GM19372 (cell line): ENCODE measurements at regions not wholly inside any gene's neighbourhood (a gene's known extent, or its start where the extent isn't known, plus 50 kb on each side); places are given as distances from the start of the nearest gene placed in this dataset.
"Not testable (repeated sequence)": the region's sequence is repeated elsewhere in the genome, so short reads cannot be mapped to it uniquely, and the experiment has no call there.

Experiments
- ATAC-seq: cut with Tn5 transposase; IDR thresholded peaks from one replicate; pipeline ENCODE4 v1.9.1; 2021; ENCODE audit warnings: mild to moderate bottlenecking, low read depth, moderate library complexity; ENCODE audit not compliant: unreplicated experiment

GRCh38 chr12:127455347-127456265 lies 811.4 kb upstream of the TMEM132C start:
- ATAC-seq, result no peak

DNA sequence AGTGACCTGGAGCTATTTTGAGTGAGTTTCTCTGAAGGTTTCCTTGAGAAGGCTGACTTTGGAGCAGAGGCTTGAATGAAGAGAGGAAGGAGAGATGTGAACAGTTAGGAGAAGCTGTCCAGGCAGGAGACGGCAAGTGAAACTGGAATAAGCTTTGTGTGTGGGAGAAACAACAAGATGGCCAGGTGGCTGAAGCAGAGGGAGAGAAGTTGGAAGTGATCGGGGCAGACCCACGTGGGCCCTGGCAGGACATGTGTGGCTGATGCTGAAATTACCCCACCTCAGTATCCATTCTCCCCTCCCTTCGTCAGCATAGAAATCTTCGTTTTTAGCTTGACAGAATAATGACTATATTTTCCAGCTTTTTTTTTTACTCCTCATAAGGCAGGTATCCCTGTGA lies 809.2 kb upstream of the TMEM132C start:
- no peak for ATAC-seq

DNA sequence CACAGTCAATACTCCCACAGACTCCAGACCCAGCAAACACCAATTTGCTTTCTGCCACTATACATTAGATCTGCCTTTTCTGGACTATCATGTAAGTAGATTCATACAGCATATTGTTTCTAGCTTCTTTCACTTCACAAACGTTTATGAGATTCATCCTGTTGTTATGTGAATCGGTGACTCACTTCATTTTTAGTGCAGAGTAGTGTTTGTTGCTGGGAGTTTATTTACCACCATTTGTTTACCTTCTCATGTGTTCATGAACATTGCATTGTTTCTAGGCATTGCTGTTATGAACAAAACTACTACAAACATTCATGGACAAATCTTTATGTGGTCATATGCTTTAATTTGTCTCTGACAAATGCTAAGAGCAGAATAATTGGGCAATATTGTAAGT lies 807.8 kb upstream of the TMEM132C start:
- no peak for ATAC-seq

DNA sequence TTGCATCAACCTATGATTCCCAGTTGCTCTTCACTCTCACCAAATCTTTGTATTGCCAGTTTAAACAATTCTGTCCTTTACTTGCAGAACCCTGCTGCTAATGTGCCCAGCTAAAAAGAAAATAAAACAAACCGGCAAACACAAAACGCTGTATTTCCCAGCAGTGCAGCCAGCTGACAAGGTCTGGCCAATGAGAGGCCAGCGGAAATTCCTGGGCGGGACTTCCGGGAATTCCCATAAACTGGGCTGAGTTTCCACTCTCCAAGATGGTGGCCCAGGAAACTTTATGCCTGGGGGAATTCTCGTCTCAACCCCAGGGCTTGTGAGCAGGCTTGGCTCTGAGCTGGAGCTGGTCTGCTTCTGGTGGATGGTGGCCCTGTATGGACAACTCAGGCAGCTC lies 807.3 kb upstream of the TMEM132C start:
- ATAC-seq, result no peak

- ATAC-seq, result no peak
Observed at GRCh38 chr12:127463237-127463636, 803.7 kb upstream of the TMEM132C start.

DNA sequence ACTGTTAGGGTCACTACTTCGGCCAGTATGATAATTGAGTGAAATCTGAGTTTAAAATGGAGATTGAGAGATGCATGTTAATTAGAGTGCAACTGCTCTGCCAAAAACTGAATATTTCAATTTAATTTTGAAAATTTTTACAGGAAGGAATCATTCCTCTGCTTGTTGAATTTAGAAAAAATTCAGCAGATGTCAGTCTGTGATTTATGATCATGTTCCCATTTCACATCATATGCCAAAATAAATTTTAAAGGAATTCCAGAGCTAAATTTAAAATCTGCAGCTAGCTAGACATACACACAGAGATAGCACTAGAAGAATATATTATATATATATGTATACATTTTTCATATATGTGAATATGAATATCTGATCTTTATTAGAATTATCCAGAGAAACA lies 797.6 kb upstream of the TMEM132C start:
- ATAC-seq, result no peak

DNA sequence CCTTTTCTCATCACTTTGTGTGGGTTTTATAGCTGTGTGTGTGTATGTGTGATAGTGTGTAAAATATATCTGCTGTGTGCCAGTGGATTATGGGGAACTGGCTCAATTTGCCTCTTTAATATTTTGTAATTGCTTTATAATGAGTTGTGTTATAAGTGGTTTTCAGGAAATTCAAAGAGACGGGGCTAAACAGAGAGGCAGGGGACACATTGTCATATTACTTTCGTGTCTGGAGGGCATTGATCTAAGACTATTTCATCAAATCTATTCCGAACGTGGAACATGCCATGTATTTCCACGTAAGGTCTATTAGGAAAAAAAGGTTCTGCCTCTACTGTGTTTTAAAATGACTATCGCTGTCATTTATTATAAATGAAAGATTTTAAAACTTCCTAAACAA lies 793.2 kb upstream of the TMEM132C start:
- ATAC-seq, result no peak

DNA sequence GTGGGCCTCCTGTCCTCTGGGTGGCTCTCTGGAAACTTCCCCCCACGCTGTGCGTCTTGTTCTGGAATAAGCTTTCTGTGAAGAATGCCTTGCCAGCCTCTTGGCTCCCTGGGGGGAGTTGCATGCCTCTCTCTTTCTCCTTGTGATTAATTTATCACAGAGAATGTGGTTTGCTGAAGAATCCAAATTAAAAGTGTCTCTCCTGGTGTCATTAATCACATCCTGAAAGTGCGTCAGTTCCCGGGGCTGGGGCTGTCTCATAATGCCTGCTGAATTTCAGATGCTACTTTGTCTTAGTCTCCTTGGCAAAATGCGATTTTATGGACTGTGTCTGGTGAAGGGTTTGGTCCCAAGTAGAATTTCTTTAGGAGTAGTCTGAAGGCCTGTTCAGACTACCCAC lies 787.7 kb upstream of the TMEM132C start:
- ATAC-seq, result no peak

DNA sequence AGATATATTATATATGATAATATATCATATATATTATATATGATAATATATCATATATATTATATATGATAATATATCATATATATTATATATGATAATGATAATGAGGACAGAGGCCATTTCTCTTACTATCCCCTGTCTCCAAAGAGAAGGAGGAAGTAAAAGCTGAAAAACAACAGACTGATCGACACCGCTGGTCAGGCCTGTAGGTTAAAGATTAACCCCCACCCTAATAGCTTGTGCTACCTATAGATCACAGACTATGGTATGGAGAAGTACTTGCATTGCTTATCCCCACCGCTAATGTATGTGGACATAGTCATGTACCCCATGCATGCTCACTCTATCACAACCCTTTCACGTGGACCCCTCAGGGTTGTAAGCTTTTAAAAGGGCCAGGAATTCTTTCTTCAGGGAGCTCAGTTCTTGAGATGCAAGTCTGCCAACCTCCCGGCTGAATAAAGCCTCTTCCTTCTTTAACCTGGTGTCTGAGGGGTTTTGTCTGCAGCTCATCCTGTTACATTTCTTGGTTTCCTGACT lies 786.1 kb upstream of the TMEM132C start:
- no peak for ATAC-seq

- no peak for ATAC-seq
Observed at GRCh38 chr12:127482950-127483349, 784.0 kb upstream of the TMEM132C start.

GRCh38 chr12:127485528-127485927 lies 781.4 kb upstream of the TMEM132C start:
- no peak for ATAC-seq

DNA sequence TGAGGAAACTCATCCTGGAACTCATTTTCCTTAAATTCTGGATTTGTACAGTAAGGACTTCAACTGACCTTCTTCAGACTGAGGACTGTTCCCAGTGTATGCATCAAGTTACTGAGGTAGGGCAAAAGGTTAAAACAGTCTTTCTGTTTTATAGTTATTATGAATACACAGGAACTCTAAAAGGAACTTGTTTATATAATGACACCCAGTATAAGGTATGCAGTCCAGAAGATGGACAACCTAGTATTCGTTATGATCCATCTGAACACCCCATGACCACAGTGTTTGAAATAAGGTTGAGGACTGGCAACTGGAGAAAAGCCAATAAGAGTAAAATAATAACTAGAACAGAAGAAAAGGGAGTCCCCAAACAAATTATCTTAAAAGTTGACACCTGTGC lies 779.9 kb upstream of the TMEM132C start:
- ATAC-seq, result no peak

DNA sequence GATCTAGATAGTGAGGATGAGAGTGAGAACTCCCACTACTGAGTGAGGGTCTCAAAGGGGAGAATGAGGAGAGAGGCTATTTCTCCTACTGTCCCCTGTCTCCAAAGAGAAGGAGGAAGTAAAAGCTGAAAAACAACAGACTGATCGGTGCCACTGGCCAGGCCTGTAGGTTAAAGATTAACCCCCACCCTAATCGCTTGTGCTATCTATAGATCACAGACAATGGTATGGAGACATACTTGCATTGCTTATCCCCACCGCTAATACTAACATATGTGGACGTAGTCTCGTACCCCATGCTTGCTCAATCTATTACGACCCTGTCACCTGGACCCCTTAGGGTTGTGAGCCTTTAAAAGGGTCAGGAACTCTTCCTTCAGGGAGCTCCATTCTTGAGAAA lies 777.9 kb upstream of the TMEM132C start:
- peak; percentile 55 for ATAC-seq

DNA sequence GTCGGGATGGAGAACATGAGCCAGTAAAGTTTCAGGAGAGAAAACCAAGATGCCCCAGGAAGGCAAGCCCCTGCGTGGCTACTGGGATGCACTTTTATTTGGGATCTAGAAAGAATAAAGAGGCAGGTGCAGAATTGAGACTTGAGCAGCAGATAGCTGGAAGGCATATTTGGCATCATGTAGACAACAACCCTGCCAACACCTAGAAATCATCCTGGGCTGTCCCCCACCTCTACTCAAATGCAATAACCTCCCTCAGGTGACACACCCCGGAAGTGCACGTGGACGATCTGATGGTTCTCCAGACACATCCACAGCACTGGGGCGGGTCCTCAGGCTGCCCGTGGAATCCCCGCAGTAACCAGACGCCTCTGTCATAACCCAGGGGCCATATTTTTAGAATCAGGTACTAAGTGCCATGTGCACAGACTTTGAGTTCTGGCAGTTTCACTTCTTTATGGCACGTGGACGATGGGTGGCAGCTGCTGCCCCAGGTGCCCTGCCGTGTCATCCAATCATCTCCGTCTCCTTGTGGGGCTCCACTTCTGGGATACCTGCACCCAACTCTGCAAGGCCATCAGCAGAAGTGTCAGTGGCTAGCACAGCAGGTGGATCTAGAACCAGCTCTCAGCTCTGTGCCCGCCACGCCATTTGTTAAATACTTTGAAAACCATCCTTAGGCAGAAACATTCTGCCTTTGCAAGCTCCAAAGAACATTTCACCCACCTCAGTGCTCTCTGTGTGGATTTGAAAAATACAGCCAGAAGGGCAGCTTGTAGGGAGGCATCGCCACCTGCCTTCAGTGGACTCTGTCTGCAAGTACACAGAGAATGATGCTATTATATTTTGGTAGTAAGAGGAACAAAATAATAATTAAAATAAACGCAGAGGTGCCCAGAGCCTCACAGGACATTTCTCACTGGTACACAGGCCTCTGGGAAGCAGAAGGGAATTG lies 771.7 kb upstream of the TMEM132C start:
- no peak for ATAC-seq

GRCh38 chr12:127496255-127496654 lies 770.7 kb upstream of the TMEM132C start:
- ATAC-seq, result no peak

DNA sequence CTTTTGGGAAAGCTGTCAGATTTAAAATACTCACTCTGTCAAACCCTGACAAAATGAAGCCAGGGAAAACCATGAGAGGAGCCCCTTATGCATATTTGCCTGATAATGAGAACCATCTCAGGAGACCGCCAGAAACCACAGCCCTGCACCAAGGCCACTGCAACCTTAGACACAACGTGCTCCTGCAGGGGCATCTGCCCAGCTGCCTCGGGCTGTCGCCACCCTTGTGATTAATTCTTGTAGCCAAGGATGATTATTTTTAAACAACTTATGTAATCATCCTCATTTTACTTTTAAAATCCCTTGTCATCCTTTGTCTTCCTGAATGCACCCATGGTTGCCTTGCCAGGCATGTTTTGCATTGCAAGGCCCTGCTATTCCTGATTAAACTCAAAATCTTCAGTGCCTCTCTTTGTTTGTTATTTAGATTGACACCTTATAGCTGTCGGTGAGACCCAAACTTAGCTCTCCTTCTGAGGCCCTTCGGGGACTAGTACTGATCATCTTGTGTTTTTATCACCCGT lies 766.4 kb upstream of the TMEM132C start:
- ATAC-seq, result no peak

- no peak for ATAC-seq
Observed at GRCh38 chr12:127501916-127502315, 765.1 kb upstream of the TMEM132C start.

DNA sequence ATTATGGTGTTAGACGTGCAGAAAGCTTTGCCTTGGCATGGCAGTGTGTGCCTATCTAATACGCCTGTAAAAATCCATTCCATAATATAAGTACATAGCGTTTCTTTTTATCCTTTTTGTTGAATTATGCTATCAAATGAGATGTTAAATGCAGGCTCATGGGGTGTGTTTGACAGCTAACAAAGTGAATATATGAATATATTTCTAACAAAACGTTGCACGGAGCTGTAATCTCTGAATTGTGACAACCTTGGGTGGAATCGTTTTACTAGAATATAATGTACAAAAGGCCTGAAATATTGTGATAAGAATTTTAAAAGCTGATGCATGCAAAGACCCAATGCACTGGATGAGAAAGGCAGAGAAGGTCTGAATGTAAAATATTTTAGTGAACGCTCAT lies 763.7 kb upstream of the TMEM132C start:
- ATAC-seq, result no peak

GRCh38 chr12:127503996-127504395 lies 763.0 kb upstream of the TMEM132C start:
- not testable (repeated sequence) for ATAC-seq

GRCh38 chr12:127504874-127505273 lies 762.1 kb upstream of the TMEM132C start:
- ATAC-seq, result no peak

DNA sequence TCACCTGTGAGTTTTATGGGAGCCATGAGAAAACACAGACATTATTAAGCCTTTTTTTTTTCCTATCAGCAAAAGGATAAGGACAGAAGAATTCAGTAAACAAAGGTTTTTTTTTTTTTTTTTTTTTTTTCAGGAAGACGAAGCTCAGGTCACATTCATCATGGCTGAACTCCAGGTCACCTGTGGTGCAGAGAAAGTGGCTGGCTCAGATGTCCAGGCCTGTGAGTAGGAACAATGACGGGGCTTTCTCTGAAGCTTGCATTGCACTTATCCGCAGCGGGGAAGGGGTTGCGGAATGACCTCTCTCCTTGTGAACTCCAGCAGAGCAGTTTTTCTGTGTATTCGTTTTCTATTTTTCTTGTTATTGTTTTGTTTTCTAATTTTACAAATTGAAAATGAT lies 759.6 kb upstream of the TMEM132C start:
- ATAC-seq, result no peak
